ENCODE measurements at regions not wholly inside any gene's neighbourhood (a gene's known extent, or its start where the extent isn't known, plus 50 kb on each side); places are given as distances from the start of the nearest gene placed in this dataset.

DNA sequence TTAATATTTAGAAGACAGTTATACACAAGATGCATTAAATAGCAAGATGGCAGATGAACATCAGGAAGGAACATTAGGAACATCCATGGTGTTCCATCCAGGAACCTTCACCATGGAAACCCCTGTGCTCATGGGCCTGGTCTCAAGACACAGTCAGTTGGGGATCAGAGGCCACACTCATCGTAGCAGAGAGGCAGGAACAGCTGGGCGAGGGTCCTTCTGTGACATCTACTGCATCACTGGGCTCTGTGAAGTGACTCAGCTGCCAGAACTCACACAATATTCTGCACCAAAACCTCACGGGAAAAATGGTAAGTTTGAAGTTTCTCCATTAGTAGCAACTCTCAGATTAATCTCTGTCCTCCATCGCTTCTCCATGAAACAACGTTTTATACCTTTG, 356.6 kb downstream of the PREX1 start:
- 61 to 75% (median 68%) methylated on average over 5 of the region's 5 CpGs for WGBS, 4 donors
- DNase-seq (no peak), ATAC-seq (no peak)
- Histone ChIP-seq H3K4me3 (no peak overlapping the region), H3K36me3 (no peaks in the 10 kb centered on the region), H3K27ac (no peak overlapping the region), H3K9me3 (peaks cover 0 to 3% (median 0%) of the 10 kb centered on the region in 12 donors), H3K4me1 (no peaks in the 10 kb centered on the region), H3K27me3 (peaks cover 0 to 13% (median 0%) of the 10 kb centered on the region in 9 donors)
- intact Hi-C loops (cut with DNase I) = no loop called here
- TF ChIP-seq POLR2A (IDR thresholded peaks at IDR 0.05) = no peak
- TF ChIP-seq, protein P1, sequence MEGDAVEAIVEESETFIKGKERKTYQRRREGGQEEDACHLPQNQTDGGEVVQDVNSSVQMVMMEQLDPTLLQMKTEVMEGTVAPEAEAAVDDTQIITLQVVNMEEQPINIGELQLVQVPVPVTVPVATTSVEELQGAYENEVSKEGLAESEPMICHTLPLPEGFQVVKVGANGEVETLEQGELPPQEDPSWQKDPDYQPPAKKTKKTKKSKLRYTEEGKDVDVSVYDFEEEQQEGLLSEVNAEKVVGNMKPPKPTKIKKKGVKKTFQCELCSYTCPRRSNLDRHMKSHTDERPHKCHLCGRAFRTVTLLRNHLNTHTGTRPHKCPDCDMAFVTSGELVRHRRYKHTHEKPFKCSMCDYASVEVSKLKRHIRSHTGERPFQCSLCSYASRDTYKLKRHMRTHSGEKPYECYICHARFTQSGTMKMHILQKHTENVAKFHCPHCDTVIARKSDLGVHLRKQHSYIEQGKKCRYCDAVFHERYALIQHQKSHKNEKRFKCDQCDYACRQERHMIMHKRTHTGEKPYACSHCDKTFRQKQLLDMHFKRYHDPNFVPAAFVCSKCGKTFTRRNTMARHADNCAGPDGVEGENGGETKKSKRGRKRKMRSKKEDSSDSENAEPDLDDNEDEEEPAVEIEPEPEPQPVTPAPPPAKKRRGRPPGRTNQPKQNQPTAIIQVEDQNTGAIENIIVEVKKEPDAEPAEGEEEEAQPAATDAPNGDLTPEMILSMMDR (IDR thresholded peaks at IDR 0.05) = no peak

DNA sequence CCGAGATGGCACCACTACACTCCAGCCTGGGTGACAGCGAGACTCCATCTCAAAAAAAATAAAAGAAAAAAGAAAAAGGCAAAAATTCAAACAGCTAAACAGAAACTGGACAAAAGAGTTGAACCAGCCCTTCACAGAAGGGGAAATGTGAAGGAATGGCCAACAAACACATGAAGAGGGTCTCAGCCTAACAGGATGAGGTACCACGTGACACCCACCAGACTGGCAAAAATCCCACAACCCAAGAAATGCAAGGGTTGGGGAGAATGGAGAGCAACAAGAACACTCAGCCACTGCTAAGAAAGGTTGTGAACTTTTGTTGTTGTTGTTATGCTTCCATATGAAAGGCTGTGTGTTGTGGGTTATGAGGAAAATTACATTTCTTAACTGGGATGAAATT, 357.7 kb downstream of the PREX1 start:
- ATAC-seq = no peak
- TF ChIP-seq, protein P1 (IDR thresholded peaks at IDR 0.05) = no peak
- no peak for TF ChIP-seq POLR2A (IDR thresholded peaks at IDR 0.05)
- Histone ChIP-seq H3K27me3 (peaks cover 0 to 13% (median 0%) of the 10 kb centered on the region in 9 donors), H3K9me3 (peaks cover 0 to 3% (median 0%) of the 10 kb centered on the region in 12 donors), H3K27ac (no peak overlapping the region), H3K4me1 (no peaks in the 10 kb centered on the region), H3K4me3 (no peak overlapping the region), H3K36me3 (no peaks in the 10 kb centered on the region)
- no peak for DNase-seq
- intact Hi-C loops (cut with DNase I) = no loop called here
- 87 to 92% (median 89%) methylated on average over 3 of the region's 3 CpGs for WGBS, 4 donors

DNA sequence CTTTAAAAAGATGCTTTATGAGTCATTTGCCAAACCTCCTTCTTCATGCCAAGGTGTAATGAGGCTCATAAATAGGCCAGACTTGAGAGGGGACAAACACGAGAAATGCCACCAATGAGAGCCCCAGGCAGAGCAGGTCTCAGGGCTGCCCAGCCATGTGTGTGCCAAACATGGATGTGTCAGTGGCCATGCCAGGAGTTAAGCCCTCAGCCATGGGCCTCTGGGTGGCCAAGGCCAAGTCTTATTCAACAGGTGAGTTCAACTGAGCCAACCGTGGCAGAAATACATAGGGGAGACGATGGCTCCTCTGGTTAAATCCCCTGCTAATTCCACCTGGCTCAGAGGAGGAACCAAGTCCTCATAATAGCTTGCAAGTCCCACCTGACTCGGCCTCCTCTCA, 358.8 kb downstream of the PREX1 start:
- WGBS, 4 donors = 93 to 98% (median 94%) methylated on average over 4 of the region's 4 CpGs
- TF ChIP-seq POLR2A (IDR thresholded peaks at IDR 0.05) = no peak
- TF ChIP-seq, protein P1 (IDR thresholded peaks at IDR 0.05) = no peak
- Histone ChIP-seq H3K27ac (no peak overlapping the region), H3K9me3 (peaks cover 0 to 3% (median 0%) of the 10 kb centered on the region in 12 donors), H3K36me3 (no peaks in the 10 kb centered on the region), H3K27me3 (peaks cover 0 to 12% (median 0%) of the 10 kb centered on the region in 9 donors), H3K4me3 (no peak overlapping the region), H3K4me1 (no peaks in the 10 kb centered on the region)
- DNase-seq (no peak), ATAC-seq (no peak)
- intact Hi-C loops (cut with DNase I) = no loop called here

DNA sequence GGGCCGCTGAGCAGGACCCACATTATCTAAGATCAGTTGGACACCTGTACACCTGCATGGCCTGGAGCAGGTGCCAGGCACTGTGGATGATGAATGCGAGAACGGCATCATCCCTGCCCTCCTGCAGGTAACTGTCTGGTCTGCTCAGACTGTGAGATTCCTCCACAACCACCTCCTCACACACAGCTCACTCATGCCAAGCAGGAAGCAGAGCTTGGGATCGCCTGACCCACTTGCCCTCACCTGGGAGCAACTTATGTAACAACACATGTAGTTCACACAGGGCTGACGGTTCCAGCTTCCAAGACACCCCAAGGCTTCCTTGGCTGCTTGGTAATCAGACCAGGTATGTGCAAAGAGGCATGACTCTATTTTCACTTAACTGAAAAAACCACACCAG, 359.2 kb downstream of the PREX1 start:
- no peaks in the 10 kb centered on the region for H3K4me1 ChIP-seq
- H3K27me3 ChIP-seq = peaks cover 0 to 10% (median 0%) of the 10 kb centered on the region in 9 donors
- ATAC-seq (no peak), DNase-seq (no peak)
- TF ChIP-seq, protein P1 (IDR thresholded peaks at IDR 0.05) = no peak
- TF ChIP-seq POLR2A (IDR thresholded peaks at IDR 0.05) = no peak
- H3K36me3 ChIP-seq = no peaks in the 10 kb centered on the region
- intact Hi-C loops (cut with DNase I) = no loop called here
- WGBS, 4 donors = 61 to 98% (median 80%) methylated on average over 3 to 5 of the region's 5 CpGs
- no peak overlapping the region for H3K27ac ChIP-seq
- H3K4me3 ChIP-seq = no peak overlapping the region
- H3K9me3 ChIP-seq = peaks cover 0 to 3% (median 0%) of the 10 kb centered on the region in 12 donors
